ENCODE measurements at regions not wholly inside any gene's neighbourhood (a gene's known extent, or its start where the extent isn't known, plus 50 kb on each side); places are given as distances from the start of the nearest gene placed in this dataset.

DNA sequence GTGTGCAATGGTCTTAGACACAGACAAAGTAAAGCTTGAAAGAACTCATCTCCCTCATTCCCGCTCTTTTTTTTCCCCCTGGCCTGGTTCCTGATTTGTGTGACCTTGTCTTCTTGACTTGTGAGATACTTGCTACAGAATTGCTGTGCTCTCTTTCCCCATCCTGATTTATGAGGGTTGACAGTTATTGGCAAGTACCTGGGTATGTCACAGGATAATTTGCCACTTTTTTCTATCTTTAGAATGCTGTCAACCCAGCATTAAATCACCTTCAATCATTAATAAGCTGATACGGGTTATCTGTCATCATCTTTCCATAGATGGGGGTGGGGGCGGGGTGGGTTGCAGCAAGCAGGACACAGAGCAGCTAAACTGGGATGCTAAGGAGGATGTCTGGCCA is 144.4 kb upstream of the PRICKLE1 start:
- TF ChIP-seq ZNF138 (tag by site-specific recombination; IDR thresholded peaks at IDR 0.05; ENCODE audit: borderline replicate concordance) = no peak
- TF ChIP-seq ZBTB7A (tag by site-specific recombination; IDR thresholded peaks at IDR 0.05; ENCODE audit: low read depth) = no peak
- TF ChIP-seq, protein P1, sequence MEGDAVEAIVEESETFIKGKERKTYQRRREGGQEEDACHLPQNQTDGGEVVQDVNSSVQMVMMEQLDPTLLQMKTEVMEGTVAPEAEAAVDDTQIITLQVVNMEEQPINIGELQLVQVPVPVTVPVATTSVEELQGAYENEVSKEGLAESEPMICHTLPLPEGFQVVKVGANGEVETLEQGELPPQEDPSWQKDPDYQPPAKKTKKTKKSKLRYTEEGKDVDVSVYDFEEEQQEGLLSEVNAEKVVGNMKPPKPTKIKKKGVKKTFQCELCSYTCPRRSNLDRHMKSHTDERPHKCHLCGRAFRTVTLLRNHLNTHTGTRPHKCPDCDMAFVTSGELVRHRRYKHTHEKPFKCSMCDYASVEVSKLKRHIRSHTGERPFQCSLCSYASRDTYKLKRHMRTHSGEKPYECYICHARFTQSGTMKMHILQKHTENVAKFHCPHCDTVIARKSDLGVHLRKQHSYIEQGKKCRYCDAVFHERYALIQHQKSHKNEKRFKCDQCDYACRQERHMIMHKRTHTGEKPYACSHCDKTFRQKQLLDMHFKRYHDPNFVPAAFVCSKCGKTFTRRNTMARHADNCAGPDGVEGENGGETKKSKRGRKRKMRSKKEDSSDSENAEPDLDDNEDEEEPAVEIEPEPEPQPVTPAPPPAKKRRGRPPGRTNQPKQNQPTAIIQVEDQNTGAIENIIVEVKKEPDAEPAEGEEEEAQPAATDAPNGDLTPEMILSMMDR (tag by site-specific recombination; IDR thresholded peaks at IDR 0.05) = no peak
- TF ChIP-seq ZNF621 (tag by site-specific recombination; IDR thresholded peaks at IDR 0.05) = no peak
- TF ChIP-seq ZNF274 (IDR thresholded peaks at IDR 0.05; ENCODE audit: low read length) = no peak
- TF ChIP-seq ZNF274 (tag by site-specific recombination; IDR thresholded peaks at IDR 0.05; ENCODE audit: borderline replicate concordance) = no peak
- no peak for TF ChIP-seq ZNF10 (tag by site-specific recombination; IDR thresholded peaks at IDR 0.05)
- TF ChIP-seq ZFHX2 (tag by site-specific recombination; conservative IDR thresholded peaks at IDR 0.05) = no peak
- no peak for TF ChIP-seq ZNF473 (tag by site-specific recombination; IDR thresholded peaks at IDR 0.05)
- no peak for TF ChIP-seq ZBTB21 (tag by site-specific recombination; IDR thresholded peaks at IDR 0.05)
